ENCODE measurements at regions not wholly inside any gene's neighbourhood (a gene's known extent, or its start where the extent isn't known, plus 50 kb on each side); places are given as distances from the start of the nearest gene placed in this dataset.

GRCh38 chr5:89098199-89098756, 215.3 kb upstream of the MEF2C start:
- H3K4me3 ChIP-seq (replicated peaks; ENCODE audit: low read depth, low read length), result no peak overlapping the region
- no peak for DNase-seq (ENCODE audit: low read depth)
- TF ChIP-seq, protein P1, sequence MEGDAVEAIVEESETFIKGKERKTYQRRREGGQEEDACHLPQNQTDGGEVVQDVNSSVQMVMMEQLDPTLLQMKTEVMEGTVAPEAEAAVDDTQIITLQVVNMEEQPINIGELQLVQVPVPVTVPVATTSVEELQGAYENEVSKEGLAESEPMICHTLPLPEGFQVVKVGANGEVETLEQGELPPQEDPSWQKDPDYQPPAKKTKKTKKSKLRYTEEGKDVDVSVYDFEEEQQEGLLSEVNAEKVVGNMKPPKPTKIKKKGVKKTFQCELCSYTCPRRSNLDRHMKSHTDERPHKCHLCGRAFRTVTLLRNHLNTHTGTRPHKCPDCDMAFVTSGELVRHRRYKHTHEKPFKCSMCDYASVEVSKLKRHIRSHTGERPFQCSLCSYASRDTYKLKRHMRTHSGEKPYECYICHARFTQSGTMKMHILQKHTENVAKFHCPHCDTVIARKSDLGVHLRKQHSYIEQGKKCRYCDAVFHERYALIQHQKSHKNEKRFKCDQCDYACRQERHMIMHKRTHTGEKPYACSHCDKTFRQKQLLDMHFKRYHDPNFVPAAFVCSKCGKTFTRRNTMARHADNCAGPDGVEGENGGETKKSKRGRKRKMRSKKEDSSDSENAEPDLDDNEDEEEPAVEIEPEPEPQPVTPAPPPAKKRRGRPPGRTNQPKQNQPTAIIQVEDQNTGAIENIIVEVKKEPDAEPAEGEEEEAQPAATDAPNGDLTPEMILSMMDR (IDR thresholded peaks at IDR 0.05; ENCODE audit: low read length, missing control alignments), result no peak

DNA sequence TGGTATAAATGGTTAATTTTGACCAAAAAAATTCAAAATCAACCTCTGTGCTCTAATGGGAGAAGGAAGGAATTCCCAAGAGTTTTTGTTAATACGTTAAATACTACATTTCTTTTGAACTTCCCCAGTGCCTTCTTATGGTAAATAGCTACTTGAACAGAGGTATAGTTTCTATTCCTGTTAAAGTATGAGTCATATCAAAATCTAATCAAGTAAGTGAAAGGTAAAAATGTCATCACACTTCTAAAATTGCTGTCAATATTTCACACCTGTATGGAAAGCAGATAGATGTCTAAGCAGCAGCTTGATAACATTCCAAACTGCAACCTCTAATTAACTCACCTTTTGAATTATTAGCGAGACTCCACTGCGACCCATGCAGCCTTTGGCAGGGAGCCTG, 214.1 kb upstream of the MEF2C start:
- TF ChIP-seq, protein P1 (IDR thresholded peaks at IDR 0.05; ENCODE audit: low read length, missing control alignments), result no peak
- no peak overlapping the region for H3K4me3 ChIP-seq (replicated peaks; ENCODE audit: low read depth, low read length)
- no peak for DNase-seq (ENCODE audit: low read depth)

GRCh38 chr5:89095341-89095740, 212.4 kb upstream of the MEF2C start:
- H3K4me3 ChIP-seq (replicated peaks; ENCODE audit: low read depth, low read length), result no peak overlapping the region
- TF ChIP-seq, protein P1 (IDR thresholded peaks at IDR 0.05; ENCODE audit: low read length, missing control alignments), result no peak
- DNase-seq (ENCODE audit: low read depth), result no peak

DNA sequence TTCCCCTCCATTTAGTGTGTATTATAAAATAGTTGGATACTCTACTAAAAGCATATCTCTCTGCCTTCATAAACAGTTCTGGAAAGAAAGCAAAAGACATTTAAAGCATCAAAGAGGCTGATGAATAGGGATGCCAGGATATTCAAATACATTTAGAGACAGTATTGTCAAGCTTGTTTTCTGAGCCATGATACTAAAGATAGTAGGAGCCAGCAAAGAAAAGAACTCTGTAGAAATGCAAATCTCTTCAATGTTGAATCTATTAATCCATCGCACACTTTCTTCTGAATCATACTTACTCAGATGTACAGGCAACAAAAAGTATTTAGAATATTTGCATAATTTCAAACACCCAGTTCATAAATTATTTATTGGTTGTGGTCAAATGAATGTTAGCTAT, 207.1 kb upstream of the MEF2C start:
- TF ChIP-seq, protein P1 (IDR thresholded peaks at IDR 0.05; ENCODE audit: low read length, missing control alignments), result no peak
- H3K4me3 ChIP-seq (replicated peaks; ENCODE audit: low read depth, low read length), result no peak overlapping the region
- DNase-seq (ENCODE audit: low read depth), result no peak

GRCh38 chr5:89087551-89088318, 204.8 kb upstream of the MEF2C start:
- TF ChIP-seq, protein P1 (IDR thresholded peaks at IDR 0.05; ENCODE audit: low read length, missing control alignments), result no peak
- H3K4me3 ChIP-seq (replicated peaks; ENCODE audit: low read depth, low read length), result no peak overlapping the region
- DNase-seq (ENCODE audit: low read depth), result no peak

GRCh38 chr5:89087128-89087527, 204.1 kb upstream of the MEF2C start:
- no peak for DNase-seq (ENCODE audit: low read depth)
- TF ChIP-seq, protein P1 (IDR thresholded peaks at IDR 0.05; ENCODE audit: low read length, missing control alignments), result no peak
- no peak overlapping the region for H3K4me3 ChIP-seq (replicated peaks; ENCODE audit: low read depth, low read length)

All from fibroblast of pulmonary artery (primary cell).